GM12878 (cell line): ENCODE measurements at regions not wholly inside any gene's neighbourhood (a gene's known extent, or its start where the extent isn't known, plus 50 kb on each side); places are given as distances from the start of the nearest gene placed in this dataset.

Experiments
- ATAC-seq: fragments of 200-7000 bp; cut with Tn5 transposase; 3 replicates; pipeline ENCODE4 v1.9.1; 2020; ENCODE audit warnings: mild to moderate bottlenecking, moderate library complexity
- BruUV-seq: library from RNA; stranded (reverse); fragments of 400-500 nt; replicated peaks from 2 replicates; lab custom pipeline; 2021; lab: Mats Ljungman, UMichigan
- CTCF ChIA-PET: fragments of 300-600 bp; sonication (Branson Sonifier 250); formaldehyde crosslinking; extraction: SDS; loops from one replicate; lab custom pipeline; 2021; ENCODE audit warnings: inconsistent platforms; lab: Yijun Ruan, JAX
- POLR2A ChIA-PET: fragments of 350-600 bp; formaldehyde crosslinking; extraction: SDS; loops from one replicate; lab custom pipeline; 2021; ENCODE audit warnings: inconsistent platforms; lab: Charles Lee
- RAD21 ChIA-PET: fragments of 300-600 bp; sonication (Branson Sonifier 250); formaldehyde crosslinking; loops from one replicate; lab custom pipeline; 2023; ENCODE audit warnings: antibody characterized with exemption; ENCODE audit not compliant: unreplicated experiment; lab: Charles Lee
- SMC1A ChIA-PET: fragments of 300-600 bp; sonication (Branson Sonifier 250); formaldehyde crosslinking; loops from one replicate; lab custom pipeline; 2023; ENCODE audit not compliant: unreplicated experiment, uncharacterized antibody; lab: Charles Lee
- DNase-seq: peaks from one replicate; pipeline ENCODE4 v3.0.0-alpha.2; 2011; ENCODE audit warnings: low read depth, low spot score
- FAIRE-seq: peaks from 3 replicates; lab custom pipeline; 2011; peaks lifted over from hg19 to GRCh38; lab: Jason Lieb, UNC
- H2AFZ ChIP-seq: 2 replicates; pipeline ENCODE4 v1.6.0; 2011; ENCODE audit warnings: low read depth, low read length, control low read depth; ENCODE audit not compliant: control insufficient read depth
- H3K27ac ChIP-seq: 2 replicates; pipeline ENCODE4 v1.5.1; 2011; ENCODE audit warnings: control low read depth; ENCODE audit not compliant: control insufficient read depth, insufficient read depth
- H3K27me3 ChIP-seq, 2 experiments: replicated peaks in 1 of 2; 2 replicates each; pipeline versions ENCODE4 v1.6.0 to v1.6.1; 2011; ENCODE audit warnings: low read length in 1 of 2; ENCODE audit not compliant: control insufficient read depth in 2 of 2, insufficient read depth in 2 of 2
- H3K36me3 ChIP-seq, 2 experiments: 2 replicates each; pipeline ENCODE4 v1.5.1; 2011; ENCODE audit warnings: low read length in 1 of 2; ENCODE audit not compliant: control insufficient read depth in 2 of 2, insufficient read depth in 2 of 2
- H3K4me1 ChIP-seq: 2 replicates; pipeline ENCODE4 v1.6.1; 2011; ENCODE audit warnings: mild to moderate bottlenecking, low read length, moderate library complexity, mixed read lengths; ENCODE audit not compliant: control insufficient read depth, insufficient read depth
- H3K4me2 ChIP-seq: 2 replicates; pipeline ENCODE4 v1.6.0; 2011; ENCODE audit warnings: control low read depth; ENCODE audit not compliant: control insufficient read depth, insufficient read depth
- H3K4me3 ChIP-seq: fragments of 200-600 bp; sonication (generic); 2 replicates; pipeline ENCODE4 v1.5.1; 2016
- H3K79me2 ChIP-seq: 2 replicates; pipeline ENCODE4 v1.6.0; 2011; ENCODE audit warnings: low read length; ENCODE audit not compliant: control insufficient read depth, insufficient read depth
- H3K9ac ChIP-seq: 2 replicates; pipeline ENCODE4 v1.8.0; 2011; ENCODE audit warnings: low read length, control low read depth, mixed read lengths; ENCODE audit not compliant: control insufficient read depth, insufficient read depth
- H3K9me3 ChIP-seq: replicated peaks from 3 replicates; pipeline ENCODE4 v1.5.1; 2011; ENCODE audit warnings: mild to moderate bottlenecking, low read length; ENCODE audit not compliant: control insufficient read depth, insufficient read depth
- H4K20me1 ChIP-seq: 2 replicates; pipeline ENCODE4 v1.6.0; 2011; ENCODE audit not compliant: control insufficient read depth, insufficient read depth
- E2F8 ChIP-seq: fragments of 450-650 bp; IDR thresholded peaks from 2 replicates; pipeline ENCODE4 v1.6.1; 2018; ENCODE audit warnings: mild to moderate bottlenecking, low read depth, moderate library complexity; ENCODE audit not compliant: partially characterized antibody
- EP300 ChIP-seq, 2 experiments: fragments of 150-350 bp in 1 of 2; IDR thresholded peaks; 2 replicates each; pipeline ENCODE4 v1.6.1; 2011 to 2012; ENCODE audit warnings: low read depth in 2 of 2, low read length in 2 of 2, borderline replicate concordance in 1 of 2, improper control_type of control experiment in 1 of 2, inconsistent platforms in 1 of 2; ENCODE audit not compliant: control insufficient read depth in 1 of 2
- SMAD1 ChIP-seq: fragments of 450-650 bp; IDR thresholded peaks from 2 replicates; pipeline ENCODE4 v1.6.1; 2018; ENCODE audit warnings: mild to moderate bottlenecking, low read depth; ENCODE audit not compliant: partially characterized antibody
- WGBS: methylation state at CpG from one replicate; pipeline ENCODE4 v1.1.6; 2016; ENCODE audit warnings: low lambda C conversion rate; ENCODE audit not compliant: insufficient replicate concordance, insufficient coverage; ENCODE audit errors: missing lambda C conversion rate; 5-methylcytosine and 5-hydroxymethylcytosine counted together
- in situ Hi-C: fragments of 300-500 bp; cut with MboI; formaldehyde crosslinking; loops from 9 replicates; pipeline ENCODE4 v1.14.3; 2018; ENCODE audit warnings: mixed read lengths
- intact Hi-C: fragments of 100-400 bp; cut with micrococcal nuclease; formaldehyde crosslinking; loops from one replicate; pipeline ENCODE4 v1.14.2; 2022; ENCODE audit not compliant: unreplicated experiment

GRCh38 chr21:43338951-43339350, 88.0 kb downstream of the SIK1 start:
- H3K27ac ChIP-seq, result no peak overlapping the region
- no peaks in the 10 kb centered on the region for H3K27me3 ChIP-seq
- no peaks in the 10 kb centered on the region for H3K36me3 ChIP-seq
- H2AFZ ChIP-seq, result no peak overlapping the region
- no peak; the same call in 2 of the 3 replicates for ATAC-seq
- H3K4me2 ChIP-seq, result no peak overlapping the region
- in situ Hi-C loops, result no loop called here
- POLR2A ChIA-PET, result no interaction called here
- DNase-seq, result no peak
- SMC1A ChIA-PET, result no interaction called here
- CTCF ChIA-PET, result no interaction called here
- no peaks in the 10 kb centered on the region for H3K79me2 ChIP-seq
- H3K4me1 ChIP-seq, result no peaks in the 10 kb centered on the region
- no peak overlapping the region for H3K9ac ChIP-seq
- FAIRE-seq, result no peak
- no peaks in the 10 kb centered on the region for H4K20me1 ChIP-seq
- BruUV-seq, result no TSS peak
- H3K9me3 ChIP-seq, result no peaks in the 10 kb centered on the region; the same call in 2 of the 3 replicates
- TF ChIP-seq E2F8, result no peak
- TF ChIP-seq EP300 (IDR thresholded peaks at IDR 0.05; ENCODE audit: borderline replicate concordance in 1 of 2, control insufficient read depth in 1 of 2, low read depth in 2 of 2, low read length in 2 of 2), result no peak
- TF ChIP-seq SMAD1, result no peak
- RAD21 ChIA-PET, result no interaction called here
- 6% methylated on average over 5 of the region's 5 CpGs for WGBS
- intact Hi-C loops, result no loop called here
- H3K4me3 ChIP-seq, result no peak overlapping the region
